HG02588 (cell line): ENCODE measurements at regions not wholly inside any gene's neighbourhood (a gene's known extent, or its start where the extent isn't known, plus 50 kb on each side); places are given as distances from the start of the nearest gene placed in this dataset.
"Not testable (repeated sequence)": the region's sequence is repeated elsewhere in the genome, so short reads cannot be mapped to it uniquely, and the experiment has no call there.

Source experiments
- ATAC-seq: cut with Tn5 transposase; IDR thresholded peaks from one replicate; pipeline ENCODE4 v1.9.1; 2021; ENCODE audit warnings: mild to moderate bottlenecking, moderate library complexity; ENCODE audit not compliant: unreplicated experiment

- no peak for ATAC-seq
Observed at GRCh38 chr3:27779176-27779575, 57.1 kb upstream of the EOMES start.

- no peak for ATAC-seq
Observed at GRCh38 chr3:27789420-27789819, 67.3 kb upstream of the EOMES start.

GRCh38 chr3:27791956-27792355, 69.8 kb upstream of the EOMES start:
- ATAC-seq = no peak

GRCh38 chr3:27792869-27793268, 70.7 kb upstream of the EOMES start:
- no peak for ATAC-seq

- no peak for ATAC-seq
Observed at GRCh38 chr3:27794211-27794610, 72.1 kb upstream of the EOMES start.

- no peak for ATAC-seq
Observed at GRCh38 chr3:27796365-27796875, 74.3 kb upstream of the EOMES start.

GRCh38 chr3:27797773-27798172, 75.7 kb upstream of the EOMES start:
- ATAC-seq = no peak

- ATAC-seq = no peak
Observed at GRCh38 chr3:27800261-27800660, 78.1 kb upstream of the EOMES start.

GRCh38 chr3:27802425-27802824, 80.3 kb upstream of the EOMES start:
- no peak for ATAC-seq

GRCh38 chr3:27802849-27803248, 80.7 kb upstream of the EOMES start:
- ATAC-seq = no peak

GRCh38 chr3:27805282-27805681, 83.2 kb upstream of the EOMES start:
- ATAC-seq = no peak

- ATAC-seq = no peak
Observed at GRCh38 chr3:27813255-27813654, 91.1 kb upstream of the EOMES start.

- not testable (repeated sequence) for ATAC-seq
Observed at GRCh38 chr3:27821609-27822008, 99.5 kb upstream of the EOMES start.

- ATAC-seq = no peak
Observed at GRCh38 chr3:27824312-27825200, 102.4 kb upstream of the EOMES start.

- no peak for ATAC-seq
Observed at GRCh38 chr3:27826448-27826847, 104.3 kb upstream of the EOMES start.

- no peak for ATAC-seq
Observed at GRCh38 chr3:27827041-27827440, 104.9 kb upstream of the EOMES start.

GRCh38 chr3:27840807-27841594, 118.9 kb upstream of the EOMES start:
- no peak for ATAC-seq

- no peak for ATAC-seq
Observed at GRCh38 chr3:27844052-27844675, 122.0 kb upstream of the EOMES start.

GRCh38 chr3:27847697-27848096, 125.6 kb upstream of the EOMES start:
- ATAC-seq = no peak

GRCh38 chr3:27848826-27849225, 126.7 kb upstream of the EOMES start:
- no peak for ATAC-seq

- no peak for ATAC-seq
Observed at GRCh38 chr3:27859821-27860220, 137.7 kb upstream of the EOMES start.
